CD4-positive, alpha-beta T cell (primary cell): ENCODE measurements at regions not wholly inside any gene's neighbourhood (a gene's known extent, or its start where the extent isn't known, plus 50 kb on each side); places are given as distances from the start of the nearest gene placed in this dataset.
"Not testable (repeated sequence)": the region's sequence is repeated elsewhere in the genome, so short reads cannot be mapped to it uniquely, and the experiment has no call there.

ENCODE experiments used
- ATAC-seq: fragments of 200-7000 bp; cut with Tn5 transposase; one replicate; pipeline ENCODE4 v1.10.0; 2022; ENCODE audit warnings: mild to moderate bottlenecking; ENCODE audit not compliant: poor library complexity
- CTCF ChIA-PET: fragments of 350-600 bp; sonication (Branson Sonifier 250); formaldehyde crosslinking; loops from one replicate; lab custom pipeline; 2021; ENCODE audit warnings: antibody characterized with exemption, inconsistent platforms; lab: Charles Lee
- POLR2A ChIA-PET: fragments of 350-600 bp; sonication (Branson Sonifier 250); formaldehyde crosslinking; loops from one replicate; lab custom pipeline; 2021; ENCODE audit warnings: antibody characterized with exemption, inconsistent platforms; lab: Charles Lee
- DNase-seq, 14 experiments: peaks; one replicate each; pipeline ENCODE4 v3.0.0-alpha.2; 2013 to 2020; ENCODE audit warnings: mixed read lengths in 2 of 14
- H3K27ac ChIP-seq, 2 donors: one replicate each; pipeline versions ENCODE4 v1.5.1 to v1.7.0; 2013; ENCODE audit warnings: low read length in 2 of 2, low read depth in 1 of 2, mild to moderate bottlenecking in 1 of 2
- H3K27me3 ChIP-seq, 2 experiments: 1 replicate in 1 of 2; 2 replicates in 1 of 2; pipeline versions ENCODE4 v1.6.1 to v1.7.0; 2013; ENCODE audit warnings: low read length in 2 of 2, control low read depth in 1 of 2, mild to moderate bottlenecking in 1 of 2, moderate library complexity in 1 of 2; ENCODE audit not compliant: insufficient read depth in 2 of 2, control insufficient read depth in 1 of 2
- H3K36me3 ChIP-seq: one replicate; pipeline ENCODE4 v1.6.1; 2013; ENCODE audit warnings: low read length, control low read depth; ENCODE audit not compliant: insufficient read depth
- H3K4me1 ChIP-seq: one replicate; pipeline ENCODE4 v1.6.1; 2013; ENCODE audit warnings: low read length, control low read depth; ENCODE audit not compliant: insufficient read depth
- H3K4me3 ChIP-seq: one replicate; pipeline ENCODE4 v1.5.1; 2013; ENCODE audit warnings: mild to moderate bottlenecking, low read length, moderate library complexity
- H3K9me3 ChIP-seq, 2 experiments: 1 replicate in 1 of 2; 2 replicates in 1 of 2; pipeline versions ENCODE4 v1.6.1 to v1.7.0; 2013; ENCODE audit warnings: low read length in 2 of 2, mild to moderate bottlenecking in 2 of 2, control low read depth in 1 of 2, moderate library complexity in 1 of 2; ENCODE audit not compliant: control insufficient read depth in 1 of 2, insufficient read depth in 1 of 2
- H3K27ac Mint-ChIP-seq: one replicate; pipeline ENCODE4 v1.8.0; 2020; ENCODE audit warnings: mixed read lengths
- H3K27me3 Mint-ChIP-seq: one replicate; pipeline ENCODE4 v1.8.0; 2021; ENCODE audit warnings: mixed read lengths
- H3K36me3 Mint-ChIP-seq: one replicate; pipeline ENCODE4 v1.8.0; 2021; ENCODE audit warnings: low read depth, mixed read lengths
- H3K4me1 Mint-ChIP-seq: one replicate; pipeline ENCODE4 v1.8.0; 2021; ENCODE audit warnings: low read depth, mixed read lengths
- H3K4me3 Mint-ChIP-seq: one replicate; pipeline ENCODE4 v1.8.0; 2020; ENCODE audit warnings: mild to moderate bottlenecking, mixed read lengths
- H3K9me3 Mint-ChIP-seq: one replicate; pipeline ENCODE4 v1.8.0; 2020; ENCODE audit warnings: mixed read lengths
- CTCF ChIP-seq: fragments of 200-600 bp; IDR thresholded peaks from one replicate; pipeline ENCODE4 v1.8.0; 2022; ENCODE audit warnings: antibody characterized with exemption, mild to moderate bottlenecking
- intact Hi-C, 2 experiments: fragments of 100-400 bp; cut with DNase I in 1 of 2; cut with micrococcal nuclease in 1 of 2; formaldehyde crosslinking; loops; one replicate each; pipeline versions ENCODE4 v1.15.1 to v1.9.0; 2023 to 2025; cut with DNase I, micrococcal nuclease

- intact Hi-C loops: no loop called here
- ATAC-seq: no peak
- H3K36me3 Mint-ChIP-seq: no peaks in the 10 kb centered on the region
Observed at GRCh38 chr3:163504974-163505373, 1573.3 kb downstream of the SI start.

GRCh38 chr3:163499736-163500219 is 1578.5 kb downstream of the SI start:
- H3K4me1 Mint-ChIP-seq, ATAC-seq, H3K27me3 ChIP-seq, H3K4me3 ChIP-seq, intact Hi-C loops, POLR2A ChIA-PET, H3K36me3 ChIP-seq, H3K36me3 Mint-ChIP-seq, H3K9me3 Mint-ChIP-seq, CTCF ChIA-PET, H3K27ac Mint-ChIP-seq, H3K4me1 ChIP-seq, H3K4me3 Mint-ChIP-seq, DNase-seq, H3K27me3 Mint-ChIP-seq, H3K27ac ChIP-seq: not testable (repeated sequence)
- peaks cover 0 to 19% of the 10 kb centered on the region in 2 experiments for H3K9me3 ChIP-seq

More at GRCh38 chr3:163504974-163505373, 1573.3 kb downstream of the SI start:
- H3K27me3 Mint-ChIP-seq: no peaks in the 10 kb centered on the region
- Histone ChIP-seq H3K9me3 (peaks cover 0 to 13% of the 10 kb centered on the region in 2 experiments), H3K4me1 (no peaks in the 10 kb centered on the region), H3K27ac (no peak overlapping the region), H3K36me3 (no peaks in the 10 kb centered on the region), H3K4me3 (no peak overlapping the region), H3K27me3 (no peaks in the 10 kb centered on the region)
- no peaks in the 10 kb centered on the region for H3K4me1 Mint-ChIP-seq
- H3K27ac Mint-ChIP-seq: no peak overlapping the region
- H3K4me3 Mint-ChIP-seq: no peak overlapping the region
- no peak for DNase-seq
- ChIA-PET CTCF (no interaction called here), POLR2A (no interaction called here)
- H3K9me3 Mint-ChIP-seq: peaks cover 2% of the 10 kb centered on the region
- no peak for TF ChIP-seq CTCF

DNA sequence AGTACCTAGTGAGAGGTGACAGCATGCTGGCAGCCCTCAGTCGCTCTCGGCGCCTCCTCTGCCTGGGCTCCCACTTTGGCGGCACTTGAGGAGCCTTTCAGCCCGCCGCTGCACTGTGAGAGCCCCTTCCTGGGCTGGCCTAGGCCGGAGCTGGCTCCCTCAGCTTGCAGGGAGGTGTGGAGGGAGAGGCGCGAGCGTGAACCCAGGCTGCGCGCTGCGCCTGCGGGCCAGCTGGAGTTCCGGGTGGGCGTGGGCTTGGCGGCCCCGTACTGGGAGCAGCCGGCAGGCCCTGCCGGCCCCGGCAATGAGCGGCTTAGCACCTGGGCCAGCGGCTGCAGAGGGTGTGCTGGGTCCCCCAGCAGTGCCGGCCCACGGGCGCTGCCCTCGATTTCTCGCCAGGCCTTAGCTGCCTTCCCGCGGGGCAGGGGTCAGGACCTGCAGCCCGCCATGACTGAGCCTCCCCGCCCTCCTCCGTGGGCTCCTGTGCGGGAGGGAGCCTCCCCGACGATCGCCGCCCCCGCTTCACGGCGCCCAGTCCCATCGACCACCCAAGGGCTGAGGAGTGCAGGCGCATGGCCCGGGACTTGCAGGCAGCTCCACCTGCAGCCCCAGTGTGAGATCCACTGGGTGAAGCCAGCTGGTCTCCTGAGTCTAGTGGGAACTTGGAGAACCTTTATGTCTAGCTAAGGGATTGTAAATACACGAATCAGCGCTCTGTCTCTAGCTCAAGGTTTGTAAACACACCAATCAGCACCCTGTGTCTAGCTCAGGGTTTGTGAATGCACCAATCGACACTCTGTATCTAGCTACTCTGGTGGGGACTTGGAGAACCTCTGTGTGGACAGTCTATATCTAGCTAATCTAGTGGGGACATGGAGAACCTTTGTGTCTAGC is 1579.2 kb downstream of the SI start:
- intact Hi-C loops, H3K36me3 ChIP-seq, H3K4me3 Mint-ChIP-seq, H3K27me3 ChIP-seq, H3K27ac Mint-ChIP-seq, H3K9me3 Mint-ChIP-seq, H3K4me1 Mint-ChIP-seq, H3K4me1 ChIP-seq, DNase-seq, ATAC-seq, H3K27ac ChIP-seq, POLR2A ChIA-PET, H3K36me3 Mint-ChIP-seq, H3K4me3 ChIP-seq, CTCF ChIA-PET, H3K27me3 Mint-ChIP-seq: not testable (repeated sequence)
- H3K9me3 ChIP-seq: peaks cover 0 to 19% of the 10 kb centered on the region in 2 experiments

- H3K4me1 ChIP-seq: no peaks in the 10 kb centered on the region
- no peak overlapping the region for H3K4me3 Mint-ChIP-seq
- H3K4me1 Mint-ChIP-seq: no peaks in the 10 kb centered on the region
- no peak overlapping the region for H3K27ac ChIP-seq
- POLR2A ChIA-PET: no interaction called here
- H3K36me3 Mint-ChIP-seq: no peaks in the 10 kb centered on the region
- no peak for TF ChIP-seq CTCF
- H3K27me3 Mint-ChIP-seq: no peaks in the 10 kb centered on the region
- H3K9me3 Mint-ChIP-seq: peaks cover 6% of the 10 kb centered on the region
- H3K27me3 ChIP-seq: no peaks in the 10 kb centered on the region
- ATAC-seq (no peak), DNase-seq (no peak)
- no peak overlapping the region for H3K4me3 ChIP-seq
- H3K9me3 ChIP-seq: no peaks in the 10 kb centered on the region
- CTCF ChIA-PET: no interaction called here
- H3K36me3 ChIP-seq: no peaks in the 10 kb centered on the region
- intact Hi-C loops: no loop called here
- no peak overlapping the region for H3K27ac Mint-ChIP-seq
Observed at GRCh38 chr3:163491714-163492113, 1586.6 kb downstream of the SI start.
